Endothelial cell (in vitro differentiated cells): ENCODE measurements at regions not wholly inside any gene's neighbourhood (a gene's known extent, or its start where the extent isn't known, plus 50 kb on each side); places are given as distances from the start of the nearest gene placed in this dataset.

Experiments
- DNase-seq: peaks from one replicate; pipeline ENCODE4 v3.0.0; 2021; ENCODE audit warnings: low spot score
- H3K27ac Mint-ChIP-seq: one replicate; pipeline ENCODE4 v1.8.0; 2021; ENCODE audit warnings: mixed read lengths, inconsistent platforms; ENCODE audit not compliant: unreplicated experiment
- H3K27me3 Mint-ChIP-seq: one replicate; pipeline ENCODE4 v1.8.0; 2021; ENCODE audit warnings: mild to moderate bottlenecking, moderate library complexity, mixed read lengths, inconsistent platforms; ENCODE audit not compliant: unreplicated experiment
- H3K36me3 Mint-ChIP-seq: one replicate; pipeline ENCODE4 v1.8.0; 2021; ENCODE audit warnings: mild to moderate bottlenecking, low read depth, mixed read lengths, inconsistent platforms; ENCODE audit not compliant: unreplicated experiment
- H3K4me1 Mint-ChIP-seq: one replicate; pipeline ENCODE4 v1.8.0; 2021; ENCODE audit warnings: mild to moderate bottlenecking, mixed read lengths, inconsistent platforms; ENCODE audit not compliant: unreplicated experiment
- H3K4me3 Mint-ChIP-seq: one replicate; pipeline ENCODE4 v1.8.0; 2021; ENCODE audit warnings: mild to moderate bottlenecking, mixed read lengths, inconsistent platforms; ENCODE audit not compliant: unreplicated experiment
- H3K9me3 Mint-ChIP-seq: one replicate; pipeline ENCODE4 v1.8.0; 2021; ENCODE audit warnings: mixed read lengths, inconsistent platforms; ENCODE audit not compliant: unreplicated experiment
- CTCF ChIP-seq: fragments of 200-600 bp; sonication (generic); IDR thresholded peaks from one replicate; pipeline ENCODE4 v1.5.0; 2021; ENCODE audit warnings: antibody characterized with exemption; ENCODE audit not compliant: unreplicated experiment

- no peak overlapping the region for H3K27ac Mint-ChIP-seq
- peaks cover 22% of the 10 kb centered on the region for H3K4me1 Mint-ChIP-seq
- H3K4me3 Mint-ChIP-seq, result no peak overlapping the region
Observed at GRCh38 chr5:124439609-124440008, 306.8 kb downstream of the ZNF608 start.

DNA sequence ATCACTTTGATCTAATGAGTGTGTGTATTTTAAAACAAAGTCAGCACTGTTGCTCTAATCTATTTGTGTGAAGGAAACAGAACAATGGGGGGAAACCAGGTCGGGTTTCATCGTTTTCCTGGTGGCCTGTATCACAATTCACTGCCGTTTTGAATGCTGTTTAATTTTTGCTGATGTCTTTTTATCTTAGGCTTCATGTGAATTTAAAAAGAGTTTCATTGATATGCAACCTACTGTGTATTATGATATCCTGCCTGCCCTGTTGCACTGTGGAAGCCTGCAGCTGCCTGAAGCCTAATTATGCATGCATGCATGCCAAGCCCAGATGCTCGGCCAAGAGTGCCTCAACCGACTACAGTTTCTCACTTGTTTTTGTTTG is 307.5 kb downstream of the ZNF608 start:
- TF ChIP-seq CTCF, result no peak
- Mint-ChIP-seq H3K9me3 (no peaks in the 10 kb centered on the region), H3K4me3 (peak overlapping the region; percentile 16), H3K36me3 (peaks cover 4% of the 10 kb centered on the region), H3K27ac (peak overlapping the region; percentile 90), H3K27me3 (peaks cover 2% of the 10 kb centered on the region), H3K4me1 (peaks cover 22% of the 10 kb centered on the region)
- DNase-seq, result no peak

More at GRCh38 chr5:124439609-124440008, 306.8 kb downstream of the ZNF608 start:
- no peak for DNase-seq
- Mint-ChIP-seq H3K9me3 (no peaks in the 10 kb centered on the region), H3K36me3 (peaks cover 4% of the 10 kb centered on the region), H3K27me3 (peaks cover 2% of the 10 kb centered on the region)
- no peak for TF ChIP-seq CTCF

DNA sequence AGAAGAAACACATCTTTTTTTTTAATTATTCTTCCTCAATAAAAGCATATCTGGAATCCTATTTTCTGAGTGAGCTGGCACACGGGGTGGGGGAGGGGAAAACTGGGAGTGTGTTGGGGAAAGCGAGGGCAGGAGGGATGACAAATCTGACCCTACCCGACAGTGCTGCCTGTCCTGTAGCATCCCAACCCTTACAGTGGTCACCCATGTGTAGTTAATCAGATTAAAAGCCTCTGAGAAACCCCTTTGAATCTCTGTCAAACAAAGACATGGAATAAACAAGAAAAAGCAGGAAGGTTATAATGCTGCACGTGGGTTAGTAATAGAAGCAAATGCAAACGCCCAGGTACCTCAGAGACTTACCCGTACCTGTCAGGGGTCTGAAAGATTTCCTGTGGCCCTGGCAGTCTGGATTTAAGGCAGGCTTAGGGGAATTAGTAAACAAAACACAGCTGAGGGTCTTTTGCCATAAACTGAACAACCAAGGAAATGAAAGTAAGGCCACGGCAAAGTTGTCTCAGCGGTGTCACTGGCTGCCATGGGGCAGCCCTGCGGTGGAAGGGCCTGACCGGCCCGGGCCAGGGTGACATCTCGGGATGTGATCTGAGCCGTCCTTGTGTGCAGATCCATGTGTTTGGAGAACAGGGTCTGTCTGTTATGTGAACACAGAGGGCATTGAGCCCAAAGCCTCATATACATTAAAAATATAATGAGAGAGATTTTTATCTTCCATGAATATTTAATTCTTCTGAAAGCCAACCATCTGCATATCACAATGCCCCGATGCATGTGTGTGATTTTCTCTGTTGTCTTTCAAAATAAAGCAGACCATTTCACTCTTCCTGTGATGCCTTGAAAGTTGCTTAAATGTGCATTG is 308.2 kb downstream of the ZNF608 start:
- no peak for TF ChIP-seq CTCF
- H3K27ac Mint-ChIP-seq, result peak overlapping the region; percentile 90
- peak overlapping the region; percentile 16 for H3K4me3 Mint-ChIP-seq
- H3K9me3 Mint-ChIP-seq, result no peaks in the 10 kb centered on the region
- peak; percentile 9 for DNase-seq
- peaks cover 22% of the 10 kb centered on the region for H3K4me1 Mint-ChIP-seq
- peaks cover 4% of the 10 kb centered on the region for H3K36me3 Mint-ChIP-seq
- peaks cover 2% of the 10 kb centered on the region for H3K27me3 Mint-ChIP-seq

- Mint-ChIP-seq H3K9me3 (no peaks in the 10 kb centered on the region), H3K27me3 (peaks cover 2% of the 10 kb centered on the region), H3K4me1 (peaks cover 22% of the 10 kb centered on the region), H3K36me3 (peaks cover 4% of the 10 kb centered on the region), H3K4me3 (no peak overlapping the region), H3K27ac (no peak overlapping the region)
- no peak for DNase-seq
- no peak for TF ChIP-seq CTCF
Observed at GRCh38 chr5:124436294-124436693, 310.1 kb downstream of the ZNF608 start.

GRCh38 chr5:124433170-124433569 is 313.3 kb downstream of the ZNF608 start:
- no peak overlapping the region for H3K27ac Mint-ChIP-seq
- H3K4me1 Mint-ChIP-seq, result peaks cover 9% of the 10 kb centered on the region
- DNase-seq, result no peak
- peaks cover 2% of the 10 kb centered on the region for H3K27me3 Mint-ChIP-seq
- no peak overlapping the region for H3K4me3 Mint-ChIP-seq
- peaks cover 4% of the 10 kb centered on the region for H3K36me3 Mint-ChIP-seq
- TF ChIP-seq CTCF, result no peak
- H3K9me3 Mint-ChIP-seq, result no peaks in the 10 kb centered on the region
